Prostate gland (tissue), 2 donors: ENCODE measurements at regions not wholly inside any gene's neighbourhood (a gene's known extent, or its start where the extent isn't known, plus 50 kb on each side); places are given as distances from the start of the nearest gene placed in this dataset.

Experiments used
- DNase-seq: peaks from one replicate; pipeline ENCODE4 v3.0.0-alpha.2; 2019; ENCODE audit warnings: low spot score
- H3K27ac ChIP-seq, 2 donors: fragments of 200-600 bp; sonication (generic); 2 replicates each; pipeline ENCODE4 v1.5.1; 2017 to 2019
- H3K27me3 ChIP-seq: fragments of 200-600 bp; sonication (generic); replicated peaks from 2 replicates; pipeline ENCODE4 v1.5.1; 2019; ENCODE audit not compliant: insufficient read depth
- H3K36me3 ChIP-seq, 2 donors: fragments of 200-600 bp; sonication (generic); 1 replicate in 1 of 2; 2 replicates in 1 of 2; pipeline versions ENCODE4 v1.5.1 to v1.8.1; 2017 to 2019
- H3K4me1 ChIP-seq: fragments of 200-600 bp; sonication (generic); replicated peaks from 2 replicates; pipeline ENCODE4 v1.5.1; 2019
- H3K4me3 ChIP-seq, 2 donors: fragments of 200-600 bp; sonication (generic); 2 replicates each; pipeline ENCODE4 v1.5.1; 2017 to 2019
- H3K9me3 ChIP-seq: fragments of 200-600 bp; sonication (generic); 2 replicates; pipeline ENCODE4 v1.5.1; 2017
- CTCF ChIP-seq, 4 experiments: fragments of 200-600 bp in 2 of 4; fragments of 450-650 bp in 2 of 4; sonication (generic) in 2 of 4; IDR thresholded peaks; 1 replicate in 3 of 4; 2 replicates in 1 of 4; pipeline ENCODE4 v1.5.1; 2016 to 2019; ENCODE audit warnings: antibody characterized with exemption in 4 of 4, mild to moderate bottlenecking in 2 of 4, moderate library complexity in 2 of 4
- POLR2A ChIP-seq: fragments of 450-650 bp; IDR thresholded peaks from one replicate; pipeline ENCODE4 v1.6.1; 2016; ENCODE audit warnings: antibody characterized with exemption, mild to moderate bottlenecking
- POLR2AphosphoS5 ChIP-seq: sonication (generic); formaldehyde crosslinking; IDR thresholded peaks from one replicate; pipeline ENCODE4 v1.6.1; 2017; ENCODE audit warnings: antibody characterized with exemption
- WGBS: methylation state at CpG from one replicate; pipeline ENCODE4 v1.1.5; 2018; 5-methylcytosine and 5-hydroxymethylcytosine counted together
- intact Hi-C: fragments of 100-400 bp; cut with DNase I; formaldehyde crosslinking; loops from one replicate; pipeline ENCODE4 v1.14.2; 2022

GRCh38 chr3:68373727-68374126 is 558.6 kb downstream of the TAFA4 start:
- Histone ChIP-seq H3K9me3 (no peaks in the 10 kb centered on the region), H3K4me3 (no peak overlapping the region), H3K27ac (no peak overlapping the region), H3K27me3 (no peaks in the 10 kb centered on the region), H3K4me1 (no peaks in the 10 kb centered on the region), H3K36me3 (no peaks in the 10 kb centered on the region)
- 54% methylated on average over 3 of the region's 3 CpGs for WGBS
- intact Hi-C loops: no loop called here
- DNase-seq: no peak
- TF ChIP-seq POLR2AphosphoS5 (peak; percentile 46), CTCF (IDR thresholded peaks at IDR 0.05) (no peak)

- no peak for TF ChIP-seq POLR2AphosphoS5
- no peak for TF ChIP-seq CTCF (IDR thresholded peaks at IDR 0.05)
- TF ChIP-seq POLR2A: no peak
- no peaks in the 10 kb centered on the region for H3K36me3 ChIP-seq
- H3K27ac ChIP-seq: no peak overlapping the region
- intact Hi-C loops: no loop called here
- no peaks in the 10 kb centered on the region for H3K27me3 ChIP-seq
- no peak for DNase-seq
- WGBS: 91% methylated on average over 3 of the region's 3 CpGs
- no peaks in the 10 kb centered on the region for H3K9me3 ChIP-seq
- no peak overlapping the region for H3K4me3 ChIP-seq
- no peaks in the 10 kb centered on the region for H3K4me1 ChIP-seq
These were observed 568.6 kb downstream of the TAFA4 start for GRCh38 chr3:68363796-68364195.

- intact Hi-C loops: no loop called here
- TF ChIP-seq CTCF (IDR thresholded peaks at IDR 0.05) (no peak), POLR2A (no peak), POLR2AphosphoS5 (no peak)
- Histone ChIP-seq H3K27ac (no peak overlapping the region), H3K9me3 (no peaks in the 10 kb centered on the region), H3K4me3 (no peak overlapping the region), H3K27me3 (no peaks in the 10 kb centered on the region), H3K36me3 (no peaks in the 10 kb centered on the region), H3K4me1 (no peaks in the 10 kb centered on the region)
- 92% methylated on average over 2 of the region's 2 CpGs for WGBS
- no peak for DNase-seq
These were observed 571.9 kb downstream of the TAFA4 start for GRCh38 chr3:68360492-68360891.

GRCh38 chr3:68345781-68346180 is 586.6 kb downstream of the TAFA4 start:
- Histone ChIP-seq H3K9me3 (no peaks in the 10 kb centered on the region), H3K27me3 (no peaks in the 10 kb centered on the region), H3K4me3 (no peak overlapping the region), H3K36me3 (no peaks in the 10 kb centered on the region), H3K27ac (no peak overlapping the region), H3K4me1 (no peaks in the 10 kb centered on the region)
- intact Hi-C loops: no loop called here
- DNase-seq: no peak
- 75% methylated on average over 2 of the region's 2 CpGs for WGBS
- no peak for TF ChIP-seq POLR2AphosphoS5
- TF ChIP-seq POLR2A: no peak
- TF ChIP-seq CTCF (IDR thresholded peaks at IDR 0.05): no peak

- no peak overlapping the region for H3K4me3 ChIP-seq
- no peaks in the 10 kb centered on the region for H3K36me3 ChIP-seq
- intact Hi-C loops: no loop called here
- 89% methylated on average over 5 of the region's 5 CpGs for WGBS
- H3K27me3 ChIP-seq: no peaks in the 10 kb centered on the region
- H3K4me1 ChIP-seq: no peaks in the 10 kb centered on the region
- H3K9me3 ChIP-seq: no peaks in the 10 kb centered on the region
- no peak for DNase-seq
- H3K27ac ChIP-seq: no peak overlapping the region
- TF ChIP-seq POLR2A (no peak), POLR2AphosphoS5 (no peak), CTCF (IDR thresholded peaks at IDR 0.05) (no peak)
These were observed 589.9 kb downstream of the TAFA4 start for GRCh38 chr3:68342426-68342825.
